Transverse colon (tissue), 4 donors: ENCODE measurements at regions not wholly inside any gene's neighbourhood (a gene's known extent, or its start where the extent isn't known, plus 50 kb on each side); places are given as distances from the start of the nearest gene placed in this dataset.

Experiments
- DNase-seq: peaks from one replicate; pipeline ENCODE4 v3.0.0-alpha.2; 2019
- H3K27ac ChIP-seq, 4 donors: fragments of 200-600 bp; sonication (generic); 2 replicates each; pipeline ENCODE4 v1.5.1; 2016 to 2018; ENCODE audit warnings: inconsistent platforms in 4 of 4
- H3K27me3 ChIP-seq: fragments of 200-600 bp; sonication (generic); 2 replicates; pipeline ENCODE4 v1.5.1; 2017; ENCODE audit warnings: inconsistent platforms
- H3K36me3 ChIP-seq, 4 donors: fragments of 200-600 bp; sonication (generic); 2 replicates each; pipeline ENCODE4 v1.5.1; 2017 to 2019; ENCODE audit warnings: inconsistent platforms in 4 of 4
- H3K4me1 ChIP-seq, 4 donors: fragments of 200-600 bp; sonication (generic); 2 replicates each; pipeline ENCODE4 v1.5.1; 2017 to 2020; ENCODE audit warnings: inconsistent platforms in 4 of 4
- H3K4me3 ChIP-seq, 4 donors: fragments of 200-600 bp; sonication (generic); 1 replicate in 1 of 4; 2 replicates in 3 of 4; pipeline versions ENCODE4 v1.5.1 to v1.6.1; 2017 to 2019; ENCODE audit warnings: inconsistent platforms in 4 of 4
- H3K9me3 ChIP-seq, 2 donors: fragments of 200-600 bp; sonication (generic); 2 replicates each; pipeline ENCODE4 v1.5.1; 2017 to 2019; ENCODE audit warnings: inconsistent platforms in 2 of 2
- EP300 ChIP-seq: sonication (generic); formaldehyde crosslinking; IDR thresholded peaks from one replicate; pipeline ENCODE4 v1.6.1; 2017; ENCODE audit warnings: antibody characterized with exemption, low read depth
- POLR2A ChIP-seq: fragments of 450-650 bp; IDR thresholded peaks from one replicate; pipeline ENCODE4 v1.6.1; 2016; ENCODE audit warnings: antibody characterized with exemption, mild to moderate bottlenecking, moderate library complexity
- POLR2AphosphoS5 ChIP-seq, 3 donors: sonication (generic); formaldehyde crosslinking; IDR thresholded peaks; one replicate each; pipeline ENCODE4 v1.6.1; 2016; ENCODE audit warnings: antibody characterized with exemption in 3 of 3
- WGBS, 2 donors: methylation state at CpG; one replicate each; pipeline ENCODE4 v1.1.5; 2018; ENCODE audit warnings: low coverage in 1 of 2; 5-methylcytosine and 5-hydroxymethylcytosine counted together
- in situ Hi-C, 4 donors: fragments of 200-750 bp; cut with MboI; loops; one replicate each; pipeline versions ENCODE4 v1.15.0 to v1.15.1; 2017; ENCODE audit warnings: low sequenced_read_pairs in 3 of 4, low pct_ligation_motif_present in 1 of 4, low pct_unique_long_range_greater_than_20kb in 1 of 4
- intact Hi-C: fragments of 100-400 bp; cut with DNase I; formaldehyde crosslinking; loops from one replicate; pipeline ENCODE4 v1.15.1; 2023; ENCODE audit warnings: low total_unique reads
- TF ChIP-seq, protein P1 (sequence below), 5 experiments: fragments of 200-600 bp in 3 of 5; fragments of 450-650 bp in 2 of 5; sonication (generic) in 3 of 5; IDR thresholded peaks; 1 replicate in 2 of 5; 2 replicates in 3 of 5; pipeline ENCODE4 v1.5.1; 2016 to 2017; ENCODE audit warnings: antibody characterized with exemption in 5 of 5, inconsistent platforms in 3 of 5, mild to moderate bottlenecking in 2 of 5, moderate library complexity in 1 of 5

DNA sequence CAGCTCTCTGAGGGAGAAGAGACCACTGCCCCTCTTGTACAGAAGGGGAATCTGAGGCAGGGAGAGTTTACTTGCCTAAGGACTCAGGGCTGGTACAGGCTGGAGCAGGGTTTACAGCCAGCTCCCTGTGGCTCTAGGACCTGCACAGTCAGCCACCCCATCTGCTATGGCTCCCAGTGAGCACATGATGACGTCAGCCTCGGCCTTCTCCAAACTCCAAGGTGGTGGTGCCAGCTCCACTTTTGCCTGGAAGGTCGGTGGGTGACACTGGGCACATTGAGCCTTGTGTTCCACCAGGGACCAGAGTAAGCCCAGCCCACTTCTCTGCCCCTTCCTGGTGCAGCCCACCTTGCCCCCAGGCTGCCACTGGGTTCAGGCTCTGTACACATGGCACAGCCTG lies 202.2 kb downstream of the ENGASE start:
- Histone ChIP-seq H3K4me3 (no peak overlapping the region), H3K27me3 (peaks cover 10% of the 10 kb centered on the region), H3K4me1 (no peaks in the 10 kb centered on the region), H3K9me3 (no peaks in the 10 kb centered on the region), H3K36me3 (no peaks in the 10 kb centered on the region), H3K27ac (no peak overlapping the region)
- TF ChIP-seq EP300 (no peak), POLR2AphosphoS5 (IDR thresholded peaks at IDR 0.05) (no peak), POLR2A (no peak)
- TF ChIP-seq, protein P1, sequence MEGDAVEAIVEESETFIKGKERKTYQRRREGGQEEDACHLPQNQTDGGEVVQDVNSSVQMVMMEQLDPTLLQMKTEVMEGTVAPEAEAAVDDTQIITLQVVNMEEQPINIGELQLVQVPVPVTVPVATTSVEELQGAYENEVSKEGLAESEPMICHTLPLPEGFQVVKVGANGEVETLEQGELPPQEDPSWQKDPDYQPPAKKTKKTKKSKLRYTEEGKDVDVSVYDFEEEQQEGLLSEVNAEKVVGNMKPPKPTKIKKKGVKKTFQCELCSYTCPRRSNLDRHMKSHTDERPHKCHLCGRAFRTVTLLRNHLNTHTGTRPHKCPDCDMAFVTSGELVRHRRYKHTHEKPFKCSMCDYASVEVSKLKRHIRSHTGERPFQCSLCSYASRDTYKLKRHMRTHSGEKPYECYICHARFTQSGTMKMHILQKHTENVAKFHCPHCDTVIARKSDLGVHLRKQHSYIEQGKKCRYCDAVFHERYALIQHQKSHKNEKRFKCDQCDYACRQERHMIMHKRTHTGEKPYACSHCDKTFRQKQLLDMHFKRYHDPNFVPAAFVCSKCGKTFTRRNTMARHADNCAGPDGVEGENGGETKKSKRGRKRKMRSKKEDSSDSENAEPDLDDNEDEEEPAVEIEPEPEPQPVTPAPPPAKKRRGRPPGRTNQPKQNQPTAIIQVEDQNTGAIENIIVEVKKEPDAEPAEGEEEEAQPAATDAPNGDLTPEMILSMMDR (IDR thresholded peaks at IDR 0.05), result no peak
- WGBS, 2 donors, result 47% methylated on average over 3 of the region's 3 CpGs; no CpG with 5 or more reads in 1 of the 2 donors
- intact Hi-C loops (no loop called here), in situ Hi-C loops (no loop called here)
- DNase-seq, result no peak

DNA sequence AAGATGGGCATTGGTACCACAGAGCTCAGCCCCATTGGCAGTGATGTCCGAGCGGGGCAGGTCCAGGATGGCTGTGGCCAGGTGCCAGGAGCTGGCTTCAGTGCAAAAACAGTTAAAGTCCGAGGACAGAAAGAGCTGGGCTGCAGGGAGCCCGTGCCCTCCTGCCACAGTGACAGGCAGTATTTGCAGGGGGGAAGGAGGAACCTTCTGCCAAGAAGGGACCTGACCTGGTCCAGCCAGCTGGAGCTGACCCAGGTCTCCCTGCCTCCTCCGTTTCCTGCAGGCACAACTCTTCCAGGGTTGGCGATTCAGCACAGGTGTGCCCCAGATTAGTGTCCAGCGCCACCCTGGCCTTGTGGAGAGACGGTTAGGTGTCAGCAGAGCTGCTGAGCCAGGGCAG lies 199.0 kb downstream of the ENGASE start:
- Histone ChIP-seq H3K27me3 (peaks cover 13% of the 10 kb centered on the region), H3K4me3 (no peak overlapping the region), H3K9me3 (no peaks in the 10 kb centered on the region), H3K27ac (no peak overlapping the region), H3K4me1 (no peaks in the 10 kb centered on the region), H3K36me3 (no peaks in the 10 kb centered on the region)
- DNase-seq, result no peak
- in situ Hi-C loops, result no loop called here
- intact Hi-C loops, result no loop called here
- 45% methylated on average over 8 of the region's 8 CpGs; no CpG with 5 or more reads in 1 of the 2 donors for WGBS, 2 donors
- no peak for TF ChIP-seq POLR2A
- TF ChIP-seq, protein P1 (IDR thresholded peaks at IDR 0.05), result no peak
- TF ChIP-seq POLR2AphosphoS5 (IDR thresholded peaks at IDR 0.05), result no peak

- DNase-seq, result no peak
- WGBS, 2 donors, result 47 to 51% methylated on average over 4 to 9 of the region's 9 CpGs
- TF ChIP-seq POLR2AphosphoS5 (IDR thresholded peaks at IDR 0.05) (no peak), POLR2A (no peak), EP300 (no peak)
- TF ChIP-seq, protein P1 (IDR thresholded peaks at IDR 0.05), result no peak
- no peaks in the 10 kb centered on the region for H3K4me1 ChIP-seq
- no peaks in the 10 kb centered on the region for H3K9me3 ChIP-seq
- peaks cover 13% of the 10 kb centered on the region for H3K27me3 ChIP-seq
- no peaks in the 10 kb centered on the region for H3K36me3 ChIP-seq
- H3K27ac ChIP-seq, result no peak overlapping the region
- no peak overlapping the region for H3K4me3 ChIP-seq
- intact Hi-C loops (no loop called here), in situ Hi-C loops (no loop called here)
These were observed 198.1 kb downstream of the ENGASE start for GRCh38 chr17:79272666-79273219.

GRCh38 chr17:79272220-79272619 lies 197.6 kb downstream of the ENGASE start:
- DNase-seq, result no peak
- TF ChIP-seq, protein P1 (IDR thresholded peaks at IDR 0.05), result no peak
- TF ChIP-seq EP300 (no peak), POLR2A (no peak), POLR2AphosphoS5 (IDR thresholded peaks at IDR 0.05) (no peak)
- in situ Hi-C loops, result no loop called here
- WGBS, 2 donors, result 50% methylated on average over 9 of the region's 9 CpGs; no CpG with 5 or more reads in 1 of the 2 donors
- no peak overlapping the region for H3K4me3 ChIP-seq
- no peak overlapping the region for H3K27ac ChIP-seq
- H3K27me3 ChIP-seq, result peaks cover 13% of the 10 kb centered on the region
- H3K4me1 ChIP-seq, result no peaks in the 10 kb centered on the region
- intact Hi-C loops, result no loop called here
- no peaks in the 10 kb centered on the region for H3K9me3 ChIP-seq
- no peaks in the 10 kb centered on the region for H3K36me3 ChIP-seq
